Hepatocyte (in vitro differentiated cells): ENCODE measurements at regions not wholly inside any gene's neighbourhood (a gene's known extent, or its start where the extent isn't known, plus 50 kb on each side); places are given as distances from the start of the nearest gene placed in this dataset.

Source experiments
- CTCF ChIP-seq: fragments of 200-600 bp; sonication (generic); IDR thresholded peaks from 2 replicates; pipeline ENCODE4 v1.5.1; 2016; ENCODE audit warnings: antibody characterized with exemption, mild to moderate bottlenecking; ENCODE audit not compliant: poor library complexity
- EZH2 ChIP-seq: fragments of 200-600 bp; sonication (generic); IDR thresholded peaks from 2 replicates; pipeline ENCODE4 v1.6.1; 2016; ENCODE audit warnings: antibody characterized with exemption, mild to moderate bottlenecking, borderline replicate concordance
- EZH2phosphoT487 ChIP-seq: fragments of 200-600 bp; sonication (generic); IDR thresholded peaks from one replicate; pipeline ENCODE4 v1.6.1; 2018; ENCODE audit warnings: antibody characterized with exemption, mild to moderate bottlenecking, low read depth, moderate library complexity; ENCODE audit not compliant: unreplicated experiment, severe bottlenecking

- TF ChIP-seq CTCF = no peak
- TF ChIP-seq EZH2phosphoT487 = no peak
- TF ChIP-seq EZH2 = no peak
These were observed 64.3 kb upstream of the DIO3 start for GRCh38 chr14:101496776-101497683.
